GM12872 (cell line): ENCODE measurements at regions not wholly inside any gene's neighbourhood (a gene's known extent, or its start where the extent isn't known, plus 50 kb on each side); places are given as distances from the start of the nearest gene placed in this dataset.

ENCODE experiments used
- TF ChIP-seq, protein P1 (sequence below): IDR thresholded peaks from 3 replicates; pipeline ENCODE4 v1.5.1; 2011; ENCODE audit warnings: low read depth, mild to moderate bottlenecking, low read length, moderate library complexity; ENCODE audit not compliant: insufficient read depth

DNA sequence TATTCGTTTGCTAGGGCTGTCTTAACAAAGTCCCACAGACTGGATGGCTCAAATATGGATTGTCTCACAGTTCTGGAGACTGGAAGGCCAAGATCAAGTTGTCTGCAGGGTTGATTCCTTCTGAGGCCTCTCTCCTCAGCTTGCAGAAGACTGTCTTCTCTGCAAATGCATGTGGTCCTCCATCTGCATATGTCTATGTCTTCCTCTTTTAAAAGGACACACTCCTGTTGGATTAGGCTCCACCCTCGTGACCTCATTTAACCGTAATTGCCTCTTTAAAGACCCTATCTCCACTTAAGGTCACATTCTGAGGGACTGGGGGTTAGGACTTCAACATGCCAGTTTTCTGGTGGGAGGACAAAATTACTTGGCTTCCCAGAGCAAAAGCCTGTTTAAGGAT lies 123.3 kb downstream of the SLC38A6 start:
- TF ChIP-seq, protein P1, sequence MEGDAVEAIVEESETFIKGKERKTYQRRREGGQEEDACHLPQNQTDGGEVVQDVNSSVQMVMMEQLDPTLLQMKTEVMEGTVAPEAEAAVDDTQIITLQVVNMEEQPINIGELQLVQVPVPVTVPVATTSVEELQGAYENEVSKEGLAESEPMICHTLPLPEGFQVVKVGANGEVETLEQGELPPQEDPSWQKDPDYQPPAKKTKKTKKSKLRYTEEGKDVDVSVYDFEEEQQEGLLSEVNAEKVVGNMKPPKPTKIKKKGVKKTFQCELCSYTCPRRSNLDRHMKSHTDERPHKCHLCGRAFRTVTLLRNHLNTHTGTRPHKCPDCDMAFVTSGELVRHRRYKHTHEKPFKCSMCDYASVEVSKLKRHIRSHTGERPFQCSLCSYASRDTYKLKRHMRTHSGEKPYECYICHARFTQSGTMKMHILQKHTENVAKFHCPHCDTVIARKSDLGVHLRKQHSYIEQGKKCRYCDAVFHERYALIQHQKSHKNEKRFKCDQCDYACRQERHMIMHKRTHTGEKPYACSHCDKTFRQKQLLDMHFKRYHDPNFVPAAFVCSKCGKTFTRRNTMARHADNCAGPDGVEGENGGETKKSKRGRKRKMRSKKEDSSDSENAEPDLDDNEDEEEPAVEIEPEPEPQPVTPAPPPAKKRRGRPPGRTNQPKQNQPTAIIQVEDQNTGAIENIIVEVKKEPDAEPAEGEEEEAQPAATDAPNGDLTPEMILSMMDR: no peak

DNA sequence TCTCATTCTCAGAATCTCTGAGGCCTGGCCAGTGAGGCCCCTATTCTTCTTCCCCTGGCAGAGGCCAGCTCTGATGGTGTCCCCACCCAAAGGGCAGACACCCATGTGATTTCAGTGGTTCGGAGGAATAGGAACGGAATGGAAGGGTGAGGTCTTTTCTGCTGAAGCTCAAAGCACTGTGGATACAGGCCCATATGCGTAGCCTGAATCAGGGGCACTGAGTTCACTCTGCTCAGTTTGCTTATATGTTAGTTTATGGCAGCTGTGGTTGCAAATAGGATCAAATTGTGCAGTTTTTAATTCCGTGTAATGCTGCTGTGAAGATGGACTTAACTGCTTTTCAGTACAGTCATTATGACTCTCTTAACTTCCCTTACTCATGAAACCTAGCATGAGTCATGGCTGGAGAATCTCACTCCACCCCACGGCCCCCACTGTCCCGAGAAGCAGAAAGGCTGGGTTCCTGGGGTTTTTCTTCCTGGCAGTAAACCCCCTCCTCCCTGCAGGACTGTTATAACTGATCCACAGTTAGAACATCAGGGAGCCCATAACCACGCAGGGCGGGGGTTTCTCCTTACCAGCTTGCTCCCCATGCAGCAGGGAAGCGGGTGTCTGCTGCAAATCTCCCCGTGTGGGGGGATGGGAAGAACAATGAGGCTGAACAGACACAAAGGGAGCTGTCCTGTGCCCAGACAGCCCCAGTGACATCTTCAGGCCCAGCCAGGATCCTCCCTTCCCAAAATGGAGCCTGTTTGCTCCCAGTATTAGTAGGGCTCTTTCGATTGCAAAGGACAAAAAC lies 122.7 kb downstream of the SLC38A6 start:
- TF ChIP-seq, protein P1: no peak

DNA sequence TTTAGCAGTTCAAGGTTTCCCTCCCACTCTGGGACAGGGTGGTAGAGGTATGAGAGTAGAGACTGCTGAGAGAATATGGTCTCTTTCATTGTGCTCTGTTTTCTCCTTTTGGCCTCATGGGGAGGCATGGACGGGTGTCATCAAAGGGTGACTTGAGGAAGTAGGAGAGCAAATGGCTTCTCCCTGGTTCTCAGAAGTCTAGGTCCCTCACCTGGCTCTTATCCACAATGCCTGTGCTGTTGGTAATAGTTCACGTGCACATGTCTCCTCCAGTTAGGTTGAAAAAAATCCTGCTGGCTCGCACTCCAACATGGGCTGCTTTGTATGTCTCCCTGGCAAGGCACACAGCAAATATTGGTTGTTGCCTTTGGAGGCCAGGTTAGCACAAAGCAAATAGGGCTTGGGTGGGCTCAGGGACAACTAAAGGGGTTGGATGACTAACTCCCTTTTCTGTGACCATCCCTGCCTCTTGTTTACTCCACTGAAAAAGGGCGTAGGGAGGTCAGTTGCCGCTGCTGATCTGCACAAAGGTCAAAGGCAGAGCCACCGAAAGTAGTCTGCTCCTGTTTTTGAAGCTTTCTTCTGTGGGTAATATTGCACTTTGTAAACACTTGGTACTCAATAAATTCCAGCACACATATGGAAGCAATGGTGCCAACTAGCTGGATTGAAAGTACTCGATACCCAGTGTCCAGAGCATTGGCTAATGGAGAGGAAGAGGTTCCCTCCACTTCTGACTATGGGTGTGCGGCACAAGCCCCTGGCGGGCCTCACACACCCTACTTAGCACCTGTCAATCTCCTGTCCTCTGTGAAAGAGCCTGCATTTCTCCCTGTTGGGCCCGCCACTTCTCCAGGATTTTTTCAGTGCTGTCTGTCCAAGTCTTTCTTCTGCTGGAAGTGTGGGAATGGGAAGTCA lies 121.8 kb downstream of the SLC38A6 start:
- TF ChIP-seq, protein P1: no peak
